GM23338 (cell line): ENCODE measurements at regions not wholly inside any gene's neighbourhood (a gene's known extent, or its start where the extent isn't known, plus 50 kb on each side); places are given as distances from the start of the nearest gene placed in this dataset.

Experiments used
- ATAC-seq: fragments of 200-7000 bp; cut with Tn5 transposase; 3 replicates; pipeline ENCODE4 v1.9.1; 2020
- DNase-seq: peaks from one replicate; pipeline ENCODE4 v3.0.0-alpha.2; 2015; ENCODE audit warnings: low spot score
- H2AFZ ChIP-seq: fragments of 200-600 bp; sonication (generic); 2 replicates; pipeline ENCODE4 v1.8.0; 2016; ENCODE audit warnings: antibody characterized with exemption, mild to moderate bottlenecking, moderate library complexity
- H3F3A ChIP-seq: fragments of 200-600 bp; sonication (generic); replicated peaks from 2 replicates; pipeline ENCODE4 v1.8.0; 2017; ENCODE audit warnings: antibody characterized with exemption, mixed run types, low read depth
- H3K27ac ChIP-seq: fragments of 200-600 bp; sonication (generic); 2 replicates; pipeline ENCODE4 v1.6.1; 2016; ENCODE audit warnings: low read depth
- H3K27me3 ChIP-seq: fragments of 200-600 bp; sonication (generic); 2 replicates; pipeline ENCODE4 v1.8.0; 2016; ENCODE audit warnings: mild to moderate bottlenecking, mixed run types, moderate library complexity; ENCODE audit not compliant: insufficient read depth
- H3K36me3 ChIP-seq: fragments of 200-600 bp; sonication (generic); 2 replicates; pipeline ENCODE4 v1.8.0; 2016; ENCODE audit warnings: mild to moderate bottlenecking; ENCODE audit not compliant: insufficient read depth
- H3K4me1 ChIP-seq: fragments of 200-600 bp; sonication (generic); 2 replicates; pipeline ENCODE4 v1.8.0; 2016; ENCODE audit warnings: mild to moderate bottlenecking, moderate library complexity; ENCODE audit not compliant: insufficient read depth
- H3K4me2 ChIP-seq: fragments of 200-600 bp; sonication (generic); 2 replicates; pipeline ENCODE4 v1.7.1; 2017; ENCODE audit warnings: mixed run types
- H3K4me3 ChIP-seq: fragments of 200-600 bp; sonication (generic); 2 replicates; pipeline ENCODE4 v1.6.1; 2016; ENCODE audit warnings: mixed run types
- H3K79me2 ChIP-seq: fragments of 200-600 bp; sonication (generic); replicated peaks from 2 replicates; pipeline ENCODE4 v1.8.0; 2017; ENCODE audit warnings: mild to moderate bottlenecking; ENCODE audit not compliant: insufficient read depth
- H3K9me2 ChIP-seq: fragments of 200-600 bp; sonication (generic); 2 replicates; pipeline ENCODE4 v1.8.0; 2017; ENCODE audit not compliant: insufficient read depth
- H4K20me1 ChIP-seq: fragments of 200-600 bp; sonication (generic); replicated peaks from 2 replicates; pipeline ENCODE4 v1.8.0; 2017; ENCODE audit warnings: mild to moderate bottlenecking; ENCODE audit not compliant: insufficient read depth
- H3K27ac Mint-ChIP-seq: 2 replicates; pipeline ENCODE4 v1.8.0; 2020; ENCODE audit warnings: inconsistent platforms, mild to moderate bottlenecking, moderate library complexity, mixed read lengths
- H3K27me3 Mint-ChIP-seq: 3 replicates; pipeline ENCODE4 v1.8.0; 2022; ENCODE audit warnings: low read depth, mild to moderate bottlenecking, moderate library complexity, mixed read lengths, inconsistent platforms; ENCODE audit not compliant: insufficient read depth, poor library complexity
- H3K36me3 Mint-ChIP-seq: 3 replicates; pipeline ENCODE4 v1.8.0; 2021; ENCODE audit warnings: low read depth, mild to moderate bottlenecking, inconsistent platforms, moderate library complexity, mixed read lengths
- H3K4me1 Mint-ChIP-seq: 3 replicates; pipeline ENCODE4 v1.8.0; 2020; ENCODE audit warnings: mild to moderate bottlenecking, inconsistent platforms, mixed read lengths
- H3K4me3 Mint-ChIP-seq: 3 replicates; pipeline ENCODE4 v1.8.0; 2021; ENCODE audit warnings: moderate library complexity, mild to moderate bottlenecking, inconsistent platforms, mixed read lengths
- H3K9me3 Mint-ChIP-seq: 3 replicates; pipeline ENCODE4 v1.8.0; 2020; ENCODE audit warnings: moderate library complexity, mild to moderate bottlenecking, inconsistent platforms, mixed read lengths
- CREB1 ChIP-seq: fragments of 250-450 bp; sonication (Bioruptor Pico); IDR thresholded peaks from 2 replicates; pipeline ENCODE4 v1.5.0; 2020; ENCODE audit warnings: low read depth, mild to moderate bottlenecking, moderate library complexity
- ZNF331 ChIP-seq: fragments of 250-450 bp; sonication (Bioruptor Pico); IDR thresholded peaks from 2 replicates; pipeline ENCODE4 v1.5.0; 2020; ENCODE audit warnings: low read depth, mild to moderate bottlenecking, moderate library complexity
- TF ChIP-seq, protein P1 (sequence below), 2 experiments: fragments of 200-600 bp in 1 of 2; sonication (generic) in 1 of 2; conservative IDR thresholded peaks; 2 replicates each; pipeline versions ENCODE4 v1.5.1 to v1.6.1; 2016 to 2017; ENCODE audit warnings: antibody characterized with exemption in 2 of 2, low read depth in 2 of 2, mild to moderate bottlenecking in 2 of 2, moderate library complexity in 1 of 2
- TF ChIP-seq, protein P2 (sequence below): fragments of 250-450 bp; sonication (Bioruptor Pico); IDR thresholded peaks from 2 replicates; pipeline ENCODE4 v1.5.0; 2020; ENCODE audit warnings: mild to moderate bottlenecking, moderate library complexity

DNA sequence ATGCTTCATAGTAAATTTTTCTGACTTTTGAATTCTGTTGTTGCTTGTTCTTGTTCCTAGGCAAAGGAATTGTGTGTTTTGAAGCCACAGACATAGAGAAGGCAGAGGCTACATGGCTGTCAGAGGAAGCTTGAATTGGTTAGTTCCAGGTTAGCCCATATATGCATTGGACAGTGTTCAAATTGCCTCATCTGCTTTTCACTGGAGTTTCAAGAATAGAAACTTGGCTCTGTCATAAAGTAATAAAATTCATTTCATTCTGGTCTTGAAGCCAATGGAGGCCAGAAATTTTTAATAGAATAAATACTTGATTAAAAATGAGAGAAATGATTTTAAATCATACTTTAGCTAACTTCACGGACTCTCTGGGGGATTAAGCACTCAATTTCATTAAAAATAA lies 178.0 kb downstream of the YIPF5 start:
- no peaks in the 10 kb centered on the region for H3K4me1 ChIP-seq
- no peaks in the 10 kb centered on the region for H3K36me3 ChIP-seq
- no peak overlapping the region for H3K27ac ChIP-seq
- no peaks in the 10 kb centered on the region for H3K27me3 Mint-ChIP-seq
- no peak overlapping the region for H3K4me2 ChIP-seq
- ATAC-seq (no peak), DNase-seq (no peak)
- H2AFZ ChIP-seq, result no peak overlapping the region
- peaks cover 5% of the 10 kb centered on the region; the same call in 2 of the 3 replicates for H3K9me3 Mint-ChIP-seq
- H3K27ac Mint-ChIP-seq, result no peak overlapping the region
- no peaks in the 10 kb centered on the region for H3F3A ChIP-seq
- H4K20me1 ChIP-seq, result no peaks in the 10 kb centered on the region
- TF ChIP-seq, protein P1, sequence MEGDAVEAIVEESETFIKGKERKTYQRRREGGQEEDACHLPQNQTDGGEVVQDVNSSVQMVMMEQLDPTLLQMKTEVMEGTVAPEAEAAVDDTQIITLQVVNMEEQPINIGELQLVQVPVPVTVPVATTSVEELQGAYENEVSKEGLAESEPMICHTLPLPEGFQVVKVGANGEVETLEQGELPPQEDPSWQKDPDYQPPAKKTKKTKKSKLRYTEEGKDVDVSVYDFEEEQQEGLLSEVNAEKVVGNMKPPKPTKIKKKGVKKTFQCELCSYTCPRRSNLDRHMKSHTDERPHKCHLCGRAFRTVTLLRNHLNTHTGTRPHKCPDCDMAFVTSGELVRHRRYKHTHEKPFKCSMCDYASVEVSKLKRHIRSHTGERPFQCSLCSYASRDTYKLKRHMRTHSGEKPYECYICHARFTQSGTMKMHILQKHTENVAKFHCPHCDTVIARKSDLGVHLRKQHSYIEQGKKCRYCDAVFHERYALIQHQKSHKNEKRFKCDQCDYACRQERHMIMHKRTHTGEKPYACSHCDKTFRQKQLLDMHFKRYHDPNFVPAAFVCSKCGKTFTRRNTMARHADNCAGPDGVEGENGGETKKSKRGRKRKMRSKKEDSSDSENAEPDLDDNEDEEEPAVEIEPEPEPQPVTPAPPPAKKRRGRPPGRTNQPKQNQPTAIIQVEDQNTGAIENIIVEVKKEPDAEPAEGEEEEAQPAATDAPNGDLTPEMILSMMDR (conservative IDR thresholded peaks at IDR 0.05; ENCODE audit: low read depth in 2 of 2), result no peak
- TF ChIP-seq, protein P2, sequence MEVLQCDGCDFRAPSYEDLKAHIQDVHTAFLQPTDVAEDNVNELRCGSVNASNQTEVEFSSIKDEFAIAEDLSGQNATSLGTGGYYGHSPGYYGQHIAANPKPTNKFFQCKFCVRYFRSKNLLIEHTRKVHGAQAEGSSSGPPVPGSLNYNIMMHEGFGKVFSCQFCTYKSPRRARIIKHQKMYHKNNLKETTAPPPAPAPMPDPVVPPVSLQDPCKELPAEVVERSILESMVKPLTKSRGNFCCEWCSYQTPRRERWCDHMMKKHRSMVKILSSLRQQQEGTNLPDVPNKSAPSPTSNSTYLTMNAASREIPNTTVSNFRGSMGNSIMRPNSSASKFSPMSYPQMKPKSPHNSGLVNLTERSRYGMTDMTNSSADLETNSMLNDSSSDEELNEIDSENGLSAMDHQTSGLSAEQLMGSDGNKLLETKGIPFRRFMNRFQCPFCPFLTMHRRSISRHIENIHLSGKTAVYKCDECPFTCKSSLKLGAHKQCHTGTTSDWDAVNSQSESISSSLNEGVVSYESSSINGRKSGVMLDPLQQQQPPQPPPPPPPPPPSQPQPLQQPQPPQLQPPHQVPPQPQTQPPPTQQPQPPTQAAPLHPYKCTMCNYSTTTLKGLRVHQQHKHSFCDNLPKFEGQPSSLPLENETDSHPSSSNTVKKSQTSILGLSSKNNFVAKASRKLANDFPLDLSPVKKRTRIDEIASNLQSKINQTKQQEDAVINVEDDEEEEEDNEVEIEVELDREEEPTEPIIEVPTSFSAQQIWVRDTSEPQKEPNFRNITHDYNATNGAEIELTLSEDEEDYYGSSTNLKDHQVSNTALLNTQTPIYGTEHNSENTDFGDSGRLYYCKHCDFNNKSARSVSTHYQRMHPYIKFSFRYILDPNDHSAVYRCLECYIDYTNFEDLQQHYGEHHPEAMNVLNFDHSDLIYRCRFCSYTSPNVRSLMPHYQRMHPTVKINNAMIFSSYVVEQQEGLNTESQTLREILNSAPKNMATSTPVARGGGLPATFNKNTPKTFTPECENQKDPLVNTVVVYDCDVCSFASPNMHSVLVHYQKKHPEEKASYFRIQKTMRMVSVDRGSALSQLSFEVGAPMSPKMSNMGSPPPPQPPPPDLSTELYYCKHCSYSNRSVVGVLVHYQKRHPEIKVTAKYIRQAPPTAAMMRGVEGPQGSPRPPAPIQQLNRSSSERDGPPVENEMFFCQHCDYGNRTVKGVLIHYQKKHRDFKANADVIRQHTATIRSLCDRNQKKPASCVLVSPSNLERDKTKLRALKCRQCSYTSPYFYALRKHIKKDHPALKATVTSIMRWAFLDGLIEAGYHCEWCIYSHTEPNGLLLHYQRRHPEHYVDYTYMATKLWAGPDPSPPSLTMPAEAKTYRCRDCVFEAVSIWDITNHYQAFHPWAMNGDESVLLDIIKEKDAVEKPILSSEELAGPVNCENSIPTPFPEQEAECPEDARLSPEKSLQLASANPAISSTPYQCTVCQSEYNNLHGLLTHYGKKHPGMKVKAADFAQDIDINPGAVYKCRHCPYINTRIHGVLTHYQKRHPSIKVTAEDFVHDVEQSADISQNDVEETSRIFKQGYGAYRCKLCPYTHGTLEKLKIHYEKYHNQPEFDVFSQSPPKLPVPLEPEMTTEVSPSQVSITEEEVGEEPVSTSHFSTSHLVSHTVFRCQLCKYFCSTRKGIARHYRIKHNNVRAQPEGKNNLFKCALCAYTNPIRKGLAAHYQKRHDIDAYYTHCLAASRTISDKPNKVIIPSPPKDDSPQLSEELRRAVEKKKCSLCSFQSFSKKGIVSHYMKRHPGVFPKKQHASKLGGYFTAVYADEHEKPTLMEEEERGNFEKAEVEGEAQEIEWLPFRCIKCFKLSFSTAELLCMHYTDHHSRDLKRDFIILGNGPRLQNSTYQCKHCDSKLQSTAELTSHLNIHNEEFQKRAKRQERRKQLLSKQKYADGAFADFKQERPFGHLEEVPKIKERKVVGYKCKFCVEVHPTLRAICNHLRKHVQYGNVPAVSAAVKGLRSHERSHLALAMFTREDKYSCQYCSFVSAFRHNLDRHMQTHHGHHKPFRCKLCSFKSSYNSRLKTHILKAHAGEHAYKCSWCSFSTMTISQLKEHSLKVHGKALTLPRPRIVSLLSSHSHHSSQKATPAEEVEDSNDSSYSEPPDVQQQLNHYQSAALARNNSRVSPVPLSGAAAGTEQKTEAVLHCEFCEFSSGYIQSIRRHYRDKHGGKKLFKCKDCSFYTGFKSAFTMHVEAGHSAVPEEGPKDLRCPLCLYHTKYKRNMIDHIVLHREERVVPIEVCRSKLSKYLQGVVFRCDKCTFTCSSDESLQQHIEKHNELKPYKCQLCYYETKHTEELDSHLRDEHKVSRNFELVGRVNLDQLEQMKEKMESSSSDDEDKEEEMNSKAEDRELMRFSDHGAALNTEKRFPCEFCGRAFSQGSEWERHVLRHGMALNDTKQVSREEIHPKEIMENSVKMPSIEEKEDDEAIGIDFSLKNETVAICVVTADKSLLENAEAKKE (CRISPR knock-in tag), result no peak
- no peak for TF ChIP-seq ZNF331 (CRISPR knock-in tag)
- no peak for TF ChIP-seq CREB1 (CRISPR knock-in tag)
- H3K36me3 Mint-ChIP-seq, result no peaks in the 10 kb centered on the region
- no peaks in the 10 kb centered on the region for H3K79me2 ChIP-seq
- no peaks in the 10 kb centered on the region; the same call in 2 of the 3 replicates for H3K4me1 Mint-ChIP-seq
- peaks cover 12% of the 10 kb centered on the region; the same call in 1 of the 2 replicates for H3K9me2 ChIP-seq
- no peak overlapping the region for H3K4me3 Mint-ChIP-seq
- no peaks in the 10 kb centered on the region for H3K27me3 ChIP-seq
- no peak overlapping the region for H3K4me3 ChIP-seq
